OCI-LY1 (cell line): ENCODE measurements at regions not wholly inside any gene's neighbourhood (a gene's known extent, or its start where the extent isn't known, plus 50 kb on each side); places are given as distances from the start of the nearest gene placed in this dataset.

Experiments used
- H2AFZ ChIP-seq: fragments of 200-600 bp; sonication (generic), shearing (Covaris generic); 2 replicates; pipeline ENCODE4 v1.6.0; 2014; ENCODE audit warnings: antibody characterized with exemption, mild to moderate bottlenecking, low read length
- H3F3A ChIP-seq: fragments of 200-600 bp; sonication (generic), shearing (Covaris generic); 2 replicates; pipeline ENCODE4 v1.6.0; 2014; ENCODE audit warnings: mild to moderate bottlenecking, antibody characterized with exemption, low read length, moderate library complexity; ENCODE audit not compliant: insufficient read depth
- H3K27ac ChIP-seq: fragments of 200-600 bp; sonication (generic); 2 replicates; pipeline ENCODE4 v1.5.1; 2014; ENCODE audit warnings: low read length, mixed run types, mild to moderate bottlenecking, low read depth; ENCODE audit not compliant: poor library complexity, severe bottlenecking
- H3K27me3 ChIP-seq: fragments of 200-600 bp; sonication (generic); 2 replicates; pipeline ENCODE4 v1.6.0; 2014; ENCODE audit warnings: antibody characterized with exemption, mild to moderate bottlenecking, low read length, moderate library complexity; ENCODE audit not compliant: insufficient read depth
- H3K36me3 ChIP-seq: fragments of 200-600 bp; sonication (generic); 2 replicates; pipeline ENCODE4 v1.6.1; 2014; ENCODE audit warnings: mild to moderate bottlenecking, antibody characterized with exemption, low read length, moderate library complexity, mixed read lengths; ENCODE audit not compliant: insufficient read depth
- H3K4me1 ChIP-seq: fragments of 200-600 bp; sonication (generic); 2 replicates; pipeline ENCODE4 v1.5.1; 2014; ENCODE audit warnings: mild to moderate bottlenecking, low read length, moderate library complexity; ENCODE audit not compliant: insufficient read depth, severe bottlenecking
- H3K4me2 ChIP-seq: fragments of 200-600 bp; sonication (generic), shearing (Covaris generic); 2 replicates; pipeline ENCODE4 v1.6.1; 2014; ENCODE audit warnings: low read length
- H3K4me3 ChIP-seq: fragments of 200-600 bp; sonication (generic); 2 replicates; pipeline ENCODE4 v1.5.1; 2014; ENCODE audit warnings: low read length, low read depth, mild to moderate bottlenecking, mixed read lengths; ENCODE audit not compliant: poor library complexity, severe bottlenecking
- H3K79me2 ChIP-seq: fragments of 200-600 bp; shearing (Covaris generic); 2 replicates; pipeline ENCODE4 v1.6.1; 2016; ENCODE audit warnings: mixed run types, low read length, mixed read lengths; ENCODE audit not compliant: insufficient read depth
- H3K9ac ChIP-seq: fragments of 200-600 bp; sonication (generic), shearing (Covaris generic); 2 replicates; pipeline ENCODE4 v1.6.1; 2014; ENCODE audit warnings: mild to moderate bottlenecking, low read length, mixed read lengths
- H3K9me2 ChIP-seq: fragments of 200-600 bp; sonication (generic), shearing (Covaris generic); 2 replicates; pipeline ENCODE4 v1.6.1; 2014; ENCODE audit warnings: low read depth, mild to moderate bottlenecking, low read length, mixed read lengths
- H3K9me3 ChIP-seq: fragments of 200-600 bp; shearing (Covaris generic); 2 replicates; pipeline ENCODE4 v1.6.1; 2014; ENCODE audit warnings: low read length, mixed read lengths
- H4K20me1 ChIP-seq: fragments of 200-600 bp; sonication (generic), shearing (Covaris generic); 2 replicates; pipeline ENCODE4 v1.6.0; 2016; ENCODE audit warnings: mild to moderate bottlenecking, low read length; ENCODE audit not compliant: insufficient read depth
- CTCF ChIP-seq: fragments of 200-600 bp; sonication (generic), shearing (Covaris generic); IDR thresholded peaks from 2 replicates; pipeline ENCODE4 v1.5.1; 2017; ENCODE audit warnings: mild to moderate bottlenecking, antibody characterized with exemption, low read length, moderate library complexity, mixed read lengths
- EZH2 ChIP-seq: fragments of 200-600 bp; sonication (generic), shearing (Covaris generic); IDR thresholded peaks from 2 replicates; pipeline ENCODE4 v1.8.0; 2017; ENCODE audit warnings: borderline replicate concordance, mixed run types, mild to moderate bottlenecking, antibody characterized with exemption, low read length, moderate library complexity, mixed read lengths

DNA sequence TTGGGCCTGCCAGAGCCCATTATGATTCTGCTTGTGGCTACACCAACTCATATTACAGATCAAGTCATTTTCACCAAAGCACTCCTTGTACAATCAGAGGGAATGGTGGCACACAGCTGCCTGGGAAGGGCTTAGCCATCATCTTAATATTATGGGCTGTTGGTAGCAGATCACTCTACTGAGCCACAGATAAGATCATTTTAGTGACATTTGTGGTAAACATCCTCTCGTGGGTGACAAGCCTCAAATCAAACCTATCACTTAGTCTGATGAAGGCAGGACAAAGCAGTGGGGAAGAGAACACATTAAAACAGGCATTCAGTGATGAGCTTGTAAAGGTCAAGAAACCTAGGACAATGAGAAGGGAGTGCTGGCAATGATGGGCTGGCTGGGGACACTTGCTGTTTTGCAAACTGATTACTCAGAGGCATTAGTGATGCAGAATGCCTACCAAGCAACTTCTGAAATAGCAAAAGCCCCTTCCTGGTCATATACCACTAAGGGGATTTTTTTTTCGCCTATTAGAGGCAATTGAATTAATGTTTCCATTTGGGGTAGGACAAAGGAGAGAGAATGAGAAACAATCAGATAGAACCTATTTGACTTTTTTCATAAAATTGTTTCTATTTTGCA, 137.5 kb upstream of the WDR11 start:
- Histone ChIP-seq H3K4me2 (no peak overlapping the region), H3K79me2 (no peaks in the 10 kb centered on the region), H3K9me2 (no peaks in the 10 kb centered on the region), H3K9ac (no peak overlapping the region), H3K36me3 (no peaks in the 10 kb centered on the region), H3K27me3 (no peaks in the 10 kb centered on the region), H4K20me1 (no peaks in the 10 kb centered on the region), H2AFZ (no peak overlapping the region), H3K4me3 (no peak overlapping the region), H3F3A (no peaks in the 10 kb centered on the region), H3K4me1 (no peaks in the 10 kb centered on the region), H3K9me3 (0 out of 2 replicates have a peak, but pooled peaks cover 2% of the 10 kb centered on the region), H3K27ac (no peak overlapping the region)
- TF ChIP-seq CTCF: no peak
- no peak for TF ChIP-seq EZH2

DNA sequence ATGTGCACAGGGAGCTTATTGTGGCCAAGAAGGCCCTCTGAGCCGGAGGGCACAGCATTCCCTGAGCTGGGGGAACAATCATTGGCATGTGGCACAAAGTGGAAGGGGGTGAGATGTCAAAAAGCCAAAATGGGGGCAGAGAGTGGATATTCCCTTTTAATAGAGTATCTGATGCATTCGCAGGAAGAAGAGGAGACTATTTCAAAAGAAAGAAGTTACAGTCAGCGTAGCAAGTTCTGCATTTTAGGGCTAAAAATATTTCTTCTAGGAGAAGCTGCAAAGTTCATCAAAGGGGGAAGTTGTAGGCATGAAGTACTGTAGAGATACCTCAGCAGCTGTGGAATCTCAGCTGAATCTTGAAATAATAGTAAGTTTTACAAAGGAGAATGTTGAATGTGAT, 136.0 kb upstream of the WDR11 start:
- Histone ChIP-seq H3K27me3 (no peaks in the 10 kb centered on the region), H3K4me1 (no peaks in the 10 kb centered on the region), H3F3A (no peaks in the 10 kb centered on the region)

GRCh38 chr10:120719333-120719732, 131.8 kb upstream of the WDR11 start:
- Histone ChIP-seq H3K36me3 (no peaks in the 10 kb centered on the region), H2AFZ (no peak overlapping the region), H3K4me2 (no peak overlapping the region), H3K79me2 (no peaks in the 10 kb centered on the region), H3K9ac (no peak overlapping the region), H3K9me2 (no peaks in the 10 kb centered on the region), H3K4me1 (no peaks in the 10 kb centered on the region), H3K27ac (no peak overlapping the region), H3K27me3 (no peaks in the 10 kb centered on the region), H3F3A (no peaks in the 10 kb centered on the region), H3K9me3 (0 out of 2 replicates have a peak, but pooled peaks cover 2% of the 10 kb centered on the region), H4K20me1 (no peaks in the 10 kb centered on the region), H3K4me3 (no peak overlapping the region)
- no peak for TF ChIP-seq EZH2
- no peak for TF ChIP-seq CTCF

More for the DNA sequence above, 136.0 kb upstream of the WDR11 start:
- no peaks in the 10 kb centered on the region for H3K36me3 ChIP-seq
- H3K9me3 ChIP-seq: 0 out of 2 replicates have a peak, but pooled peaks cover 2% of the 10 kb centered on the region
- H2AFZ ChIP-seq: no peak overlapping the region
- no peaks in the 10 kb centered on the region for H3K9me2 ChIP-seq
- H3K79me2 ChIP-seq: no peaks in the 10 kb centered on the region
- H4K20me1 ChIP-seq: no peaks in the 10 kb centered on the region
- H3K27ac ChIP-seq: no peak overlapping the region
- H3K4me2 ChIP-seq: no peak overlapping the region
- H3K4me3 ChIP-seq: no peak overlapping the region
- TF ChIP-seq EZH2: no peak
- no peak for TF ChIP-seq CTCF
- no peak overlapping the region for H3K9ac ChIP-seq
